Activated CD4-positive, alpha-beta memory T cell treated with anti-CD3 and anti-CD28 coated beads for 36 hours (primary cell): ENCODE measurements at regions not wholly inside any gene's neighbourhood (a gene's known extent, or its start where the extent isn't known, plus 50 kb on each side); places are given as distances from the start of the nearest gene placed in this dataset.

Experiments
- CTCF ChIA-PET: fragments of 350-600 bp; sonication (Branson Sonifier 250); formaldehyde crosslinking; loops from one replicate; lab custom pipeline; 2021; ENCODE audit warnings: antibody characterized with exemption, inconsistent platforms; lab: Charles Lee
- POLR2A ChIA-PET: fragments of 350-600 bp; sonication (Branson Sonifier 250); formaldehyde crosslinking; loops from one replicate; lab custom pipeline; 2021; ENCODE audit warnings: antibody characterized with exemption; lab: Charles Lee
- DNase-seq: peaks from one replicate; pipeline ENCODE4 v3.0.0-alpha.2; 2020
- H3K27ac Mint-ChIP-seq: one replicate; pipeline ENCODE4 v1.8.0; 2021; ENCODE audit warnings: mixed read lengths
- H3K27me3 Mint-ChIP-seq: one replicate; pipeline ENCODE4 v1.8.0; 2021; ENCODE audit warnings: mixed read lengths
- H3K36me3 Mint-ChIP-seq: one replicate; pipeline ENCODE4 v1.8.0; 2021; ENCODE audit warnings: mixed read lengths
- H3K4me1 Mint-ChIP-seq: one replicate; pipeline ENCODE4 v1.8.0; 2021; ENCODE audit warnings: low read depth, mixed read lengths
- H3K4me3 Mint-ChIP-seq: one replicate; pipeline ENCODE4 v1.8.0; 2021; ENCODE audit warnings: mild to moderate bottlenecking, mixed read lengths
- H3K9me3 Mint-ChIP-seq: one replicate; pipeline ENCODE4 v1.8.0; 2021; ENCODE audit warnings: mixed read lengths
- intact Hi-C: fragments of 100-400 bp; cut with micrococcal nuclease; formaldehyde crosslinking; loops from one replicate; pipeline ENCODE4 v1.15.1; 2023

GRCh38 chr9:131791542-131792254 lies 51.8 kb upstream of the RAPGEF1 start:
- Mint-ChIP-seq H3K4me1 (no peaks in the 10 kb centered on the region), H3K36me3 (no peaks in the 10 kb centered on the region), H3K27ac (no peak overlapping the region), H3K9me3 (no peaks in the 10 kb centered on the region), H3K27me3 (peaks cover 37% of the 10 kb centered on the region), H3K4me3 (no peak overlapping the region)
- ChIA-PET CTCF (interaction anchor here (0.6 kb wide), 1 partner anchor 952 kb away, joined by 4 read pairs; no protein-coding TSS in a partner anchor), POLR2A (no interaction called here)
- DNase-seq = no peak
- intact Hi-C loops = no loop called here
